Thymus (tissue), 11 donors: ENCODE measurements at regions not wholly inside any gene's neighbourhood (a gene's known extent, or its start where the extent isn't known, plus 50 kb on each side); places are given as distances from the start of the nearest gene placed in this dataset.
"Not testable (repeated sequence)": the region's sequence is repeated elsewhere in the genome, so short reads cannot be mapped to it uniquely, and the experiment has no call there.

Experiments
- DNase-seq, 9 donors: peaks; one replicate each; pipeline ENCODE4 v3.0.0-alpha.2; 2013; ENCODE audit warnings: low spot score in 9 of 9, low read depth in 6 of 9, missing footprints in 1 of 9
- H3K27ac ChIP-seq, 2 donors: one replicate each; pipeline ENCODE4 v1.5.1; 2013; ENCODE audit warnings: control low read depth in 1 of 2, low read depth in 1 of 2, low read length in 1 of 2, mild to moderate bottlenecking in 1 of 2, moderate library complexity in 1 of 2
- H3K27me3 ChIP-seq, 2 donors: one replicate each; pipeline ENCODE4 v1.5.1; 2013; ENCODE audit warnings: low read length in 1 of 2; ENCODE audit not compliant: control insufficient read depth in 2 of 2, insufficient read depth in 1 of 2
- H3K36me3 ChIP-seq, 2 donors: one replicate each; pipeline ENCODE4 v1.5.1; 2013; ENCODE audit warnings: low read length in 1 of 2, mild to moderate bottlenecking in 1 of 2, moderate library complexity in 1 of 2; ENCODE audit not compliant: control insufficient read depth in 2 of 2, insufficient read depth in 2 of 2
- H3K4me1 ChIP-seq, 2 donors: one replicate each; pipeline ENCODE4 v1.5.1; 2013; ENCODE audit warnings: low read length in 2 of 2; ENCODE audit not compliant: control insufficient read depth in 2 of 2, insufficient read depth in 2 of 2
- H3K4me3 ChIP-seq, 2 donors: one replicate each; pipeline ENCODE4 v1.5.1; 2013; ENCODE audit warnings: low read length in 2 of 2, control low read depth in 1 of 2, mild to moderate bottlenecking in 1 of 2
- H3K9me3 ChIP-seq, 2 donors: one replicate each; pipeline ENCODE4 v1.5.1; 2013; ENCODE audit warnings: low read length in 1 of 2, mild to moderate bottlenecking in 1 of 2; ENCODE audit not compliant: control insufficient read depth in 2 of 2, insufficient read depth in 1 of 2
- WGBS: extraction: QIAGEN DNeasy Blood & Tissue Kit; methylation state at CpG from one replicate; pipeline ENCODE4 v1.1.7; 2013; 5-methylcytosine and 5-hydroxymethylcytosine counted together
- donor health status: healthy.

- H3K4me3 ChIP-seq, H3K4me1 ChIP-seq, H3K9me3 ChIP-seq, H3K27ac ChIP-seq, H3K36me3 ChIP-seq, H3K27me3 ChIP-seq, DNase-seq: not testable (repeated sequence)
- WGBS, result 82% methylated on average over 28 of the region's 28 CpGs
Measured at GRCh38 chr2:132332345-132333033, 84.1 kb upstream of the GPR39 start.

GRCh38 chr2:132337135-132337534 lies 79.5 kb upstream of the GPR39 start:
- not testable (repeated sequence) for H3K9me3 ChIP-seq, H3K27me3 ChIP-seq, H3K4me3 ChIP-seq, H3K27ac ChIP-seq, H3K36me3 ChIP-seq, DNase-seq, H3K4me1 ChIP-seq
- 92% methylated on average over 11 of the region's 13 CpGs for WGBS

GRCh38 chr2:132337844-132338243 lies 78.8 kb upstream of the GPR39 start:
- DNase-seq, H3K27me3 ChIP-seq, H3K4me1 ChIP-seq, H3K36me3 ChIP-seq, H3K27ac ChIP-seq, H3K4me3 ChIP-seq, H3K9me3 ChIP-seq: not testable (repeated sequence)
- WGBS, result 78% methylated on average over 3 of the region's 5 CpGs

GRCh38 chr2:132347041-132347780 lies 69.4 kb upstream of the GPR39 start:
- not testable (repeated sequence) for H3K4me3 ChIP-seq, DNase-seq, H3K4me1 ChIP-seq, H3K9me3 ChIP-seq, H3K36me3 ChIP-seq, H3K27ac ChIP-seq
- WGBS, result 36% methylated on average over 34 of the region's 34 CpGs
- H3K27me3 ChIP-seq, result peaks cover 0 to 11% of the 10 kb centered on the region in 2 donors

GRCh38 chr2:132349092-132349687 lies 67.4 kb upstream of the GPR39 start:
- H3K4me3 ChIP-seq, H3K9me3 ChIP-seq, H3K27ac ChIP-seq, H3K36me3 ChIP-seq, H3K4me1 ChIP-seq: not testable (repeated sequence)
- WGBS, result 22% methylated on average over 8 of the region's 8 CpGs
- H3K27me3 ChIP-seq, result peaks cover 2 to 27% of the 10 kb centered on the region in 2 donors
- peak in 7 of 9 donors; percentile 4 to 44 (median 12) for DNase-seq

- WGBS, result 70% methylated on average over 4 of the region's 4 CpGs
- DNase-seq, H3K9me3 ChIP-seq, H3K4me3 ChIP-seq, H3K27ac ChIP-seq, H3K36me3 ChIP-seq, H3K4me1 ChIP-seq: not testable (repeated sequence)
- peaks cover 2 to 27% of the 10 kb centered on the region in 2 donors for H3K27me3 ChIP-seq
Measured at GRCh38 chr2:132351668-132352067, 64.9 kb upstream of the GPR39 start.

- H3K27ac ChIP-seq, H3K9me3 ChIP-seq, H3K4me3 ChIP-seq, H3K36me3 ChIP-seq, H3K4me1 ChIP-seq: not testable (repeated sequence)
- H3K27me3 ChIP-seq, result peaks cover 2 to 22% of the 10 kb centered on the region in 2 donors
- 3% methylated on average over 44 of the region's 44 CpGs for WGBS
- DNase-seq, result peak in 8 of 9 donors; percentile 13 to 56 (median 26)
Measured at GRCh38 chr2:132352481-132353001, 64.1 kb upstream of the GPR39 start.

- WGBS, result 2% methylated on average over 29 of the region's 32 CpGs
- H3K36me3 ChIP-seq, H3K9me3 ChIP-seq, H3K4me1 ChIP-seq, DNase-seq, H3K27ac ChIP-seq, H3K4me3 ChIP-seq: not testable (repeated sequence)
- peaks cover 2 to 22% of the 10 kb centered on the region in 2 donors for H3K27me3 ChIP-seq
Measured at GRCh38 chr2:132353380-132353779, 63.2 kb upstream of the GPR39 start.

- not testable (repeated sequence) for H3K27me3 ChIP-seq, H3K9me3 ChIP-seq, H3K4me1 ChIP-seq, H3K4me3 ChIP-seq, H3K27ac ChIP-seq, H3K36me3 ChIP-seq, DNase-seq
- 88% methylated on average over 19 of the region's 19 CpGs for WGBS
Measured at GRCh38 chr2:132360964-132361363, 55.6 kb upstream of the GPR39 start.
